Tibial nerve (tissue), 3 donors: ENCODE measurements at regions not wholly inside any gene's neighbourhood (a gene's known extent, or its start where the extent isn't known, plus 50 kb on each side); places are given as distances from the start of the nearest gene placed in this dataset.

Source experiments
- CTCF ChIP-seq, 5 experiments: fragments of 200-600 bp in 3 of 5; fragments of 450-650 bp in 2 of 5; sonication (generic) in 3 of 5; IDR thresholded peaks; one replicate each; pipeline ENCODE4 v1.5.1; 2016 to 2019; ENCODE audit warnings: antibody characterized with exemption in 5 of 5, mild to moderate bottlenecking in 3 of 5, moderate library complexity in 2 of 5
- POLR2A ChIP-seq, 2 donors: fragments of 450-650 bp; IDR thresholded peaks; one replicate each; pipeline ENCODE4 v1.6.1; 2017; ENCODE audit warnings: antibody characterized with exemption in 2 of 2, mild to moderate bottlenecking in 2 of 2, moderate library complexity in 2 of 2

DNA sequence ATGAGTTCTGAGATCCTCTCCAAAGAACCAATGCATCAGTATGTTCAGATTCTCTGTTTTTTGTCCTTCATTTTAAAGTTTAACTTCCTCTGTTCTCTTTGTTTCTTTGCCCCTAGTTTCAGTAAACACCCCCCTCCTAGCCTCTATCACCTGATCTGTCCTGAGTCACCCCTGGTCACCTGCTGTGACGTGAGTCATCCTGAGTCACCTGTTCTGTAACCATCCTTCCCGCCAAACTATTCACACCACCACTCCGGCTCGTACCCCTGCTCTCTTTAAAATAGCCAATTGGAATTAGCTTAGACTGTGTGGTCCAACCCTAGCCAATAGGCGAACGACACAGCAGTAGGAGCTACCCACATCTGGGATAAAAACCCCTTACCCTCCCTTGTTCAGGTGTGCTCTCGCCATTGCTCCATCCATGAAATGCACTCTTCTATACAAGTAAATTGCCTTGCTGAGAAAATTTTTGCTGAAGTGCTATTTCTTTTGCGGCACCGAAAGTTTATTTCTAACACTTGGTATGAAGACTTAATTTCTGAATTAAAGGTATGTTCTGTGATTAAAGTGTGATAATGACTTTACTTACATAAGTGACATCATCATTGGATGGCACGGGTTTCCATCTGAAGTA is 318.4 kb downstream of the AASDHPPT start:
- no peak for TF ChIP-seq POLR2A (IDR thresholded peaks at IDR 0.05)
- no peak for TF ChIP-seq CTCF (IDR thresholded peaks at IDR 0.05)
